HG02840 (cell line): ENCODE measurements at regions not wholly inside any gene's neighbourhood (a gene's known extent, or its start where the extent isn't known, plus 50 kb on each side); places are given as distances from the start of the nearest gene placed in this dataset.

Experiments
- ATAC-seq: cut with Tn5 transposase; IDR thresholded peaks from one replicate; pipeline ENCODE4 v1.9.1; 2021; ENCODE audit warnings: mild to moderate bottlenecking, moderate library complexity, moderate number of reproducible peaks; ENCODE audit not compliant: unreplicated experiment, low FRiP score

- ATAC-seq = no peak
Measured at GRCh38 chr21:28550057-28550825, 442.4 kb downstream of the LTN1 start.

DNA sequence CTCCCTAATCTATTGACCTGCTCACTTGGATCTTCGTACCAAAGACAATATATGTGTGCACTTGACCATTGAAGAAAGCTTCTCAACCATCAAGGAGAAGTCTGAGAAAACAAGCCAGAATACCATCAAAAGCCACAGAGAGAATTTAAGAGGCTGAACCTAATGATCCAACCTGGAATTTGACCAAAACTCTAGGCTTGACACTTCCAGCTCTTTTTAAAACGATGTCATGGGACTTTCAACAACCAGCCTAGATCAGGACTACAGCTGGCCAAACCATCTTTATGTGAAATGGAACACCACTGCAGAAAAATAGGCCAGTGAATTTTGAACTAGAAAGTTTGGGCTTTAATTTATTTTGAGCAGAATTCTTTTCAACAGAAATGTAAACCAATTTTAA lies 444.4 kb downstream of the LTN1 start:
- ATAC-seq = no peak

DNA sequence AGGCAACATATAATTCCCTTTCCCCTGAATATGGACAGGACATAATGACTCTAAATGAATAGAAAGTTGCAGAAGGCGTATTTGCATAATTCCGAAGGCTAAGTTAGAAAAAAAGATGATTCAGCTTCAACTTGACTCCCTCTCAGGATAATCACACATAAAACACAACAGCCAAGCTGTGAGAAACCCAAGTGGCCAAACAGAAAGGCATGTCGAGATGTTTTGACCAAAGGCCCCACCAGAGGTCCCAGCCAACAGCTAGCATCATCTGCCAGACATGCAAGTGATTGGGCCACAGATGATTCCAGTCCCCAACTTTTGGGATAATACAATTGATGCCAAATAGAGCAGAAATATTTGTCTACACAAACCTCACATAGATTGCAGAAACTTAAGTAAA lies 444.9 kb downstream of the LTN1 start:
- no peak for ATAC-seq

- ATAC-seq = no peak
Measured at GRCh38 chr21:28543975-28544374, 448.7 kb downstream of the LTN1 start.

GRCh38 chr21:28541371-28542112 lies 451.1 kb downstream of the LTN1 start:
- ATAC-seq = no peak

GRCh38 chr21:28540514-28540913 lies 452.2 kb downstream of the LTN1 start:
- ATAC-seq = no peak

- ATAC-seq = no peak
Measured at GRCh38 chr21:28539623-28539988, 453.1 kb downstream of the LTN1 start.

DNA sequence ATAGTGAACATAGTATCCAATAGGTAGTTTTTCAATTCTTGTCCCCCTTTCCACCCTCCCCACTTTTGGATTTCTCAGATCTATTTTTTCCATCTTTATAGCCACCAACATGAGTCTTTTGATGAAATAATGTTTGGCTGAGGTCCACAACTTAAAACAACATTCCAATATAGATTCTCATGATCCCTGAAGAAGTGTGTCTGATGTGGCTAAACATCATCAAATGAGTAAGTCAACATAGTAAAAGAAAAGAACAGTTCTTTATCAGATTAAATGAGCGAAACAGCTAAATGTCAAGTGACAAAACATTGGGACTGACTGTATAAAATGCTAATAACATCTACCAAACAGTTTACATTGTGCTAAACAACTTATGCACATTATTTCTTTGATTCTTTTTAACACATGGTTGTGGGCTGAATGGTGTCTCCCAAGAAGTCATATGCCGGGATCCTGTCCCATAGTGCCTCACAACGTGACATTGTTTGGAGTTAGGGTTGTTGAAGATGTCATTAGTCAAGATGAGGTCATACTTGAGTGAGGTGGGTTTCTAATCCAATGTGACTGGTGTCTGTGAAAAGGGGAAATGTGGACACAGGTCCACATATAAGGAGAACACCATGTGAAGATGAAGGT lies 453.6 kb downstream of the LTN1 start:
- ATAC-seq = no peak

DNA sequence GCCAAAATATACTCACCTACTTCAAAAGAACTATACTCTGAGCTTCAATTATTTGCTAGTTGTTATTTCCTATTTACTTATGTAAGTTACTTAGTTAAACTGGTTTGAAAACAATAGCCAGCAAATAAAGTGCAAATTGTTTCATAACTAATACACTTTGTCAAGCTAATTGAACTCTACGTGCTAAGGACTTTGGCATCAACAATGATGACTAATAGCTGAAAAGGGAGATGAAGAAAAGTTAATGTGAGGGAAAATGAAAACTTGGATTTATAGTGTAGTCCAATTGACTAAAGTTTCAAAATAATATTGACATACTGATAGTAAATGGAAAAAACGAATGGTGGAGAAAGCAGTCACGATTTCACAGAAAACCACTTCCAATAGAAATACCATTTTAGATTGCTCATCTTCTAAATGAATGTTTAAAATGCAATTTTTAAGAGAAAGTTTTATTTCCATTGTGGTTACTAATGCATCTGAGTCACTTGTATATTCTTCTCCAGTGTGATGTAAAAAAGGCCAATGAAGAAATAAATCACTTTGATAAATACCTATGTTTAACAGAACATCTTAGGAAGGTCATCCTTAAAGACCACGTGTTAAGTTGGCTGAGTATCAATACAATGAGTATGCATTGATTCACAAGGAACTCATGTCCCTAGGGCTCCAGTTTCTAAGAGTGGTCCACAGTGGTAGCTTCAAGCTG lies 455.2 kb downstream of the LTN1 start:
- ATAC-seq = no peak

GRCh38 chr21:28532446-28532845 lies 460.2 kb downstream of the LTN1 start:
- no peak for ATAC-seq

DNA sequence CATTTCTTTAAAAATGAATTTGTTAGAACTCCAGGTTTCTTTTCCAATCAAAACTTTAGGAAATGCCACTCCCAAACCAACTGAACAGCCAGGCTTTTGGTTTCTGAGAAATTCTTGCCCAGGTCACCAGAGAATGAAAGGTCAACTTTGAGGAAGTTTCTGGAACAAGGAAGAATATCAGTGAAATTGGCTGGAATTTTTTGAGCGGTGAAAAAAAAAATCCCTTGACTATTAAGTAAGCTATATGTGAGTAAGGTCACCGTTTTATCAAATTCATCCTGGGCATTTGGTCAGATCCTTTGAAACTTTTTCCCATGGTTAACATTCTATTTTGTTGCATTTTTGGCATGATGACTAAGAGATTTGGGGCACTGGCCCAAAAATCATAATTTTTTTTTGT lies 469.3 kb downstream of the LTN1 start:
- no peak for ATAC-seq

GRCh38 chr21:28522014-28522799 lies 470.5 kb downstream of the LTN1 start:
- ATAC-seq = no peak

GRCh38 chr21:28518630-28519029 lies 474.0 kb downstream of the LTN1 start:
- ATAC-seq = no peak

DNA sequence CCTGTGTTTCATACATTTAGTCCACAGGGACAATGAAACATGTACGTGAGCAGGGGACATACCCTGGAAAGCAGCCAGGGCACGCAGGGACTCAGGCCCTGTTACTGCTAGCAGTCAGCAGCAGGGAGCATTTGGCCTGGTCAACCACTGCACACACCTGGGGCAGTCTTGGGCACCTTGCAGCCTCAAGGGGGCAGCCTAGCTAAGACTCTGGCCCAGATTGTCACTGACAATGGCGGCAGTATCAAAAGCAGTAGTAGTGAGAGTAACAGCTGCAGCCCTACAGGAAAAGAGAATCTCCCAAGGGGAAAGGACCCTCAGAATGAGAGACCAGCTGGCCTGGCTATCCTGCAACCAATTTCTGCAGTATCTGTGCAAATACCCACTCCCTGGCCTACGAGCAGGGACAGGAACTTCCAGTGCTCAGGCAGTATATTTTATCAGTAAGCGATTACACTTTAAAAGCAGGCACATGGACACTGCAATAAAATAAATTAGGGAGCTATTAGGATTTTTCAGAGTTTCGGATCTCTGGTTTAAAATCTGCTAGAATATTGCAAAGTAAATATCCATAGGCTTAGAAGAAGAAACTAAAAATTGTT lies 475.6 kb downstream of the LTN1 start:
- ATAC-seq = peak; percentile 94

DNA sequence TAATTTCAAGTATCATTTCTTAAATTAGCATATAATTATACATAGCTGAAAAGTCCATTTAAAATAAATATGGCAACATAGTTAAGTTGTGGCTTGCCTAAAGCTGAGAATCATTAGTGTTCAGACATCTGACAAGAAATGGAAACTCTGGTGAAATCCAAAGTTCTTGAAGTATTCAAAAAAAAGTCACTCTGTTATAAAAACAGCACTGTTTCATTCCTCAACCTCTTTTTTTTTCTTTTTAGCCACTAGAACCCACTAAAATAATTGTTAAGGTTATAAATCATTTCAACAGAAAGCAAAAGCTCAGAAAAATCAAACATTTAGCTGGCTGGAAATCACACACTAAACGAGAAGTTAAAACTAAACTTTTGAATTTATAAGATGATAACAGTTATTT lies 476.7 kb downstream of the LTN1 start:
- no peak for ATAC-seq

DNA sequence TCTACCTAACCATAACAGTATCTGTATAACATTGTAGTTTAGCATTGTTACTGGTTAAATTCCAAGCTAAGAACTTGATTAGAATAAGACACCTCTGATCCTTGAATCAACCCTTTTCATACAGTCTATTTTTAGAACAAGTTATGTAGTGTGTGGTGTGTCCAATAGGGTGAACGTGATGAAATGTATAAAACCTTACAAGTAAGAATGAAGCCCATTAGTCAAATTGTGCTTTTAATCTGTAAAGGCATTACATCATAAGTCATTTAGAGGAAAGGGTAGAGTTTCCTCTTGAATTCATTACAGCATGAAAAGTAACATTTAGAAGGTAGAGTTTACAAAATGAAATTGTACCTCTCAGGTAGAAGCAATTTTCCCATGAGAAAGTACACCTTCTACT lies 479.2 kb downstream of the LTN1 start:
- ATAC-seq = no peak

GRCh38 chr21:28509031-28509430 lies 483.6 kb downstream of the LTN1 start:
- no peak for ATAC-seq

DNA sequence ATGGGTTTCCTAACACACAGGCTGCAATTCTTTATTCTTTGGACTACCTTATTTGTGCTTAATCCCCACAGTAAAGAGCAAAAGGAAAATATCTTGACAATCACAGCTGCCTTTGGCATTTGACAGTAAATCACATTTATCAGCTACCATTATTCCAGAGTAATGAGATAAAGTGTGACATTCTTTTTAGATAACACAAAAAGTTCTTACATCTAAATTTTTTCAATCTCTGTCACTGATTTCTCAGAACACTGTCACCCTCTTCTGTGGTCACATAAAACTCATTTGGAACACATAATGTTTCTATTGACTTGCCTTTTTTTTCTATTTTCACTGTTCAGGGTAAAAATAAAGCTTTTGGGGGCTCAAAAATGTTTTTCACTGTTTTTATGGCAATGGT lies 484.6 kb downstream of the LTN1 start:
- ATAC-seq = no peak

DNA sequence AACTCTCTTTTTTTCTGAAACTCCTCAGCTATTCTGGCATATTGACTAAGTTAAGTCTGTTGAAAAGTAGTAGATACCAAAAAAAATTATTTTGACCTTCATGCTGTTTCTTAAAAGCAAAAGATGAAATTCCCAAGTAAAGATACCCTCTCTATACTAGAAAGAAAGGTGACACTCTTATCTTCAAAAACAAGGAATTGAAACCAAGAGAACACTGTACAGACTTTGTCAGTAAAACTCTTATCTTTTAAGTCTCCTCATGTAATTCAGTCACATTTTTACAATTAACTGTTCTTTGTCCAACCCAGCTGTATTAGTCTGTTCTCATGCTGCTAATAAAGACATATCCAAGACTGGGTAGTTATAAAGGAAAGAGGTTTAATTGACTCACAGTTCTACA lies 496.2 kb downstream of the LTN1 start:
- ATAC-seq = no peak

- ATAC-seq = no peak
Measured at GRCh38 chr21:28492127-28492526, 500.6 kb downstream of the LTN1 start.
